H1 (cell line): ENCODE measurements at regions not wholly inside any gene's neighbourhood (a gene's known extent, or its start where the extent isn't known, plus 50 kb on each side); places are given as distances from the start of the nearest gene placed in this dataset.

Experiments used
- CTCF ChIA-PET: fragments of 300-600 bp; sonication (Branson Sonifier 250); formaldehyde crosslinking; loops from one replicate; lab custom pipeline; 2021; ENCODE audit not compliant: partially characterized antibody; lab: Charles Lee
- POLR2A ChIA-PET: fragments of 300-600 bp; sonication (Branson Sonifier 250); formaldehyde crosslinking; loops from one replicate; lab custom pipeline; 2021; ENCODE audit warnings: inconsistent platforms; ENCODE audit not compliant: partially characterized antibody; lab: Charles Lee
- DNase-seq, 2 experiments: peaks; one replicate each; pipeline versions ENCODE4 v3.0.0 to v3.0.0-alpha.2; 2010 to 2022; ENCODE audit warnings: low spot score in 2 of 2, low read depth in 1 of 2, mixed read lengths in 1 of 2
- FAIRE-seq: peaks from 2 replicates; lab custom pipeline; 2011; peaks lifted over from hg19 to GRCh38; lab: Jason Lieb, UNC
- H2AFZ ChIP-seq: 2 replicates; pipeline ENCODE4 v1.8.1; 2012; ENCODE audit warnings: low read length, inconsistent platforms
- H2AK5ac ChIP-seq: 2 replicates; pipeline ENCODE4 v1.6.1; 2013; ENCODE audit warnings: low read depth, low read length
- H2BK120ac ChIP-seq: replicated peaks from 2 replicates; pipeline ENCODE3; 2013; ENCODE audit warnings: low read depth, low read length, inconsistent platforms
- H2BK12ac ChIP-seq: 2 replicates; pipeline ENCODE4 v1.6.1; 2013; ENCODE audit warnings: low read depth, low read length
- H2BK15ac ChIP-seq: 2 replicates; pipeline ENCODE4 v1.6.1; 2013; ENCODE audit warnings: low read length
- H2BK20ac ChIP-seq: 2 replicates; pipeline ENCODE4 v1.6.1; 2013; ENCODE audit warnings: low read length
- H2BK5ac ChIP-seq: 2 replicates; pipeline ENCODE4 v1.6.1; 2013; ENCODE audit warnings: low read depth, low read length
- H3K14ac ChIP-seq: 2 replicates; pipeline ENCODE4 v1.6.1; 2013; ENCODE audit warnings: inconsistent platforms; ENCODE audit not compliant: insufficient read length
- H3K18ac ChIP-seq: 2 replicates; pipeline ENCODE4 v1.6.1; 2013; ENCODE audit warnings: low read length; ENCODE audit errors: extremely low read depth
- H3K23ac ChIP-seq: 2 replicates; pipeline ENCODE4 v1.6.1; 2013; ENCODE audit warnings: inconsistent platforms; ENCODE audit not compliant: insufficient read length
- H3K23me2 ChIP-seq: 2 replicates; pipeline ENCODE4 v1.6.1; 2013; ENCODE audit warnings: low read depth, low read length
- H3K27ac ChIP-seq: 2 replicates; pipeline ENCODE4 v1.6.1; 2011; ENCODE audit warnings: low read depth, low read length, inconsistent platforms
- H3K27me3 ChIP-seq, 4 experiments: replicated peaks in 1 of 4; 1 replicate in 1 of 4; 2 replicates in 3 of 4; pipeline versions ENCODE4 v1.6.1 to v1.8.1; 2011 to 2013; ENCODE audit warnings: low read length in 3 of 4, mild to moderate bottlenecking in 3 of 4, inconsistent platforms in 2 of 4, mixed read lengths in 2 of 4, moderate library complexity in 1 of 4; ENCODE audit not compliant: control insufficient read depth in 3 of 4, insufficient read depth in 3 of 4; ENCODE audit errors: extremely low read depth in 1 of 4
- H3K36me3 ChIP-seq, 4 experiments: 2 replicates each; pipeline versions ENCODE4 v1.6.1 to v1.8.1; 2011 to 2013; ENCODE audit warnings: mild to moderate bottlenecking in 4 of 4, low read length in 3 of 4, moderate library complexity in 2 of 4, control low read depth in 1 of 4, inconsistent platforms in 1 of 4; ENCODE audit not compliant: insufficient read depth in 4 of 4, control insufficient read depth in 2 of 4
- H3K4ac ChIP-seq: replicated peaks from 2 replicates; pipeline ENCODE3; 2013; ENCODE audit warnings: low read length, low read depth, mixed read lengths, inconsistent platforms; ENCODE audit not compliant: insufficient read length
- H3K4me1 ChIP-seq, 4 experiments: replicated peaks in 1 of 4; 1 replicate in 1 of 4; 2 replicates in 3 of 4; pipeline versions ENCODE4 v1.6.1 to v1.8.1; 2011 to 2013; ENCODE audit warnings: low read length in 3 of 4, inconsistent platforms in 2 of 4, mixed read lengths in 1 of 4; ENCODE audit not compliant: insufficient read depth in 4 of 4, control insufficient read depth in 3 of 4
- H3K4me2 ChIP-seq, 2 experiments: 2 replicates each; pipeline versions ENCODE4 v1.6.1 to v1.8.1; 2011 to 2013; ENCODE audit warnings: low read depth in 2 of 2, low read length in 2 of 2, control low read depth in 1 of 2, inconsistent platforms in 1 of 2, mild to moderate bottlenecking in 1 of 2; ENCODE audit not compliant: insufficient read depth in 1 of 2
- H3K4me3 ChIP-seq, 4 experiments: fragments of 200-600, 300-600 bp in 1 of 4; sonication (generic), shearing (Covaris generic), sonication (Bioruptor Twin) in 1 of 4; 2 replicates each; pipeline versions ENCODE4 v1.5.1 to v1.8.1; 2011 to 2016; ENCODE audit warnings: low read length in 4 of 4, low read depth in 3 of 4, control low read depth in 2 of 4, inconsistent platforms in 2 of 4, mild to moderate bottlenecking in 2 of 4, mixed read lengths in 1 of 4, moderate library complexity in 1 of 4; ENCODE audit not compliant: insufficient read depth in 2 of 4; ENCODE audit errors: extremely low read depth in 1 of 4
- H3K56ac ChIP-seq: replicated peaks from 2 replicates; pipeline ENCODE3; 2013; ENCODE audit warnings: low read depth, mild to moderate bottlenecking, mixed read lengths, low read length, inconsistent platforms; ENCODE audit not compliant: insufficient read length
- H3K79me1 ChIP-seq: 2 replicates; pipeline ENCODE4 v1.6.1; 2013; ENCODE audit warnings: low read depth, low read length, control low read depth
- H3K79me2 ChIP-seq, 2 experiments: 2 replicates each; pipeline versions ENCODE4 v1.6.1 to v1.8.1; 2012 to 2013; ENCODE audit warnings: low read length in 2 of 2, mild to moderate bottlenecking in 2 of 2, inconsistent platforms in 1 of 2; ENCODE audit not compliant: insufficient read depth in 2 of 2, control insufficient read depth in 1 of 2
- H3K9ac ChIP-seq, 4 experiments: replicated peaks in 1 of 4; 1 replicate in 1 of 4; 2 replicates in 3 of 4; pipeline versions ENCODE4 v1.6.1 to v1.8.1; 2011 to 2013; ENCODE audit warnings: low read depth in 3 of 4, low read length in 3 of 4, control low read depth in 2 of 4, mild to moderate bottlenecking in 2 of 4, moderate library complexity in 2 of 4, inconsistent platforms in 1 of 4; ENCODE audit errors: extremely low read depth in 1 of 4
- H3K9me3 ChIP-seq, 2 experiments: 2 replicates each; pipeline versions ENCODE4 v1.6.1 to v1.8.1; 2012 to 2013; ENCODE audit warnings: mild to moderate bottlenecking in 2 of 2, moderate library complexity in 2 of 2, control low read depth in 1 of 2, inconsistent platforms in 1 of 2, low read depth in 1 of 2, low read length in 1 of 2, mixed read lengths in 1 of 2; ENCODE audit not compliant: insufficient read depth in 2 of 2
- H4K20me1 ChIP-seq, 2 experiments: replicated peaks in 1 of 2; 2 replicates each; pipeline versions ENCODE3 to v1.8.1; 2011 to 2013; ENCODE audit warnings: inconsistent platforms in 2 of 2, low read length in 2 of 2, mild to moderate bottlenecking in 1 of 2; ENCODE audit not compliant: insufficient read depth in 2 of 2, control insufficient read depth in 1 of 2
- H4K5ac ChIP-seq: 2 replicates; pipeline ENCODE4 v1.6.1; 2013; ENCODE audit warnings: low read length, low read depth, mixed read lengths, inconsistent platforms; ENCODE audit not compliant: insufficient read length
- H4K8ac ChIP-seq: 2 replicates; pipeline ENCODE4 v1.8.0; 2013; ENCODE audit warnings: mild to moderate bottlenecking, moderate library complexity, low read length, inconsistent platforms; ENCODE audit not compliant: insufficient read depth; ENCODE audit errors: extremely low read depth
- H4K91ac ChIP-seq: replicated peaks from 2 replicates; pipeline ENCODE3; 2013; ENCODE audit warnings: low read length, mixed read lengths, inconsistent platforms; ENCODE audit not compliant: insufficient read length
- CREB1 ChIP-seq: IDR thresholded peaks from 2 replicates; pipeline ENCODE4 v1.6.1; 2012; ENCODE audit warnings: inconsistent platforms
- MAX ChIP-seq: IDR thresholded peaks from 2 replicates; pipeline ENCODE4 v1.6.1; 2012; ENCODE audit warnings: inconsistent platforms
- WGBS, 2 experiments: shearing (Covaris generic) in 1 of 2; methylation state at CpG; one replicate each; pipeline versions ENCODE4 v1.1.6 to v1.1.7; 2013 to 2015; ENCODE audit warnings: low lambda C conversion rate in 2 of 2, mixed read lengths in 2 of 2, inconsistent platforms in 1 of 2, low coverage in 1 of 2, missing lambda C conversion rate in 1 of 2; ENCODE audit not compliant: insufficient replicate concordance in 2 of 2, insufficient coverage in 1 of 2, insufficient read length in 1 of 2; ENCODE audit errors: extremely low coverage in 1 of 2, missing lambda C conversion rate in 1 of 2; 5-methylcytosine and 5-hydroxymethylcytosine counted together

- no peak overlapping the region for H2AK5ac ChIP-seq
- POLR2A ChIA-PET, result no interaction called here
- 89% methylated on average over 15 of the region's 15 CpGs; no CpG with 5 or more reads in 1 of the 2 experiments for WGBS, 2 experiments
These were observed 110.6 kb downstream of the GP2 start for GRCh38 chr16:20216591-20217217.

More at GRCh38 chr16:20216591-20217217, 110.6 kb downstream of the GP2 start:
- Histone ChIP-seq H3K14ac (no peak overlapping the region), H3K18ac (no peak overlapping the region), H3K4ac (no peak overlapping the region), H3K79me1 (no peaks in the 10 kb centered on the region), H3K56ac (no peak overlapping the region)
- TF ChIP-seq MAX, result 0 out of 2 replicates have a peak, but pooled peaks have one; percentile 19
- TF ChIP-seq CREB1, result no peak
- TF ChIP-seq, all 59 proteins: peak for 1
- Histone ChIP-seq H3K9me3 (no peaks in the 10 kb centered on the region), H3K4me2 (no peak overlapping the region), H4K91ac (no peak overlapping the region), H3K23me2 (no peaks in the 10 kb centered on the region), H4K5ac (no peak overlapping the region), H2BK20ac (no peak overlapping the region), H3K79me2 (no peaks in the 10 kb centered on the region), H4K20me1 (no peaks in the 10 kb centered on the region), H2BK12ac (no peak overlapping the region), H3K4me1 (no peaks in the 10 kb centered on the region), H2BK15ac (no peak overlapping the region), H3K36me3 (no peaks in the 10 kb centered on the region), H3K27ac (no peak overlapping the region), H4K8ac (no peak overlapping the region; the same call in 1 of the 2 replicates), H3K27me3 (no peaks in the 10 kb centered on the region), H3K4me3 (no peak overlapping the region), H3K9ac (no peak overlapping the region), H3K23ac (no peak overlapping the region), H2AFZ (peak overlapping the region; percentile 74; the same call in 1 of the 2 replicates), H2BK120ac (no peak overlapping the region), H2BK5ac (no peak overlapping the region)
- CTCF ChIA-PET, result no interaction called here
- DNase-seq (no peak), FAIRE-seq (no peak)
